A549 (cell line): ENCODE measurements at regions not wholly inside any gene's neighbourhood (a gene's known extent, or its start where the extent isn't known, plus 50 kb on each side); places are given as distances from the start of the nearest gene placed in this dataset.

Source experiments
- CTCF ChIP-seq: fragments of >200 bp; sonication (Bioruptor Twin); formaldehyde crosslinking; IDR thresholded peaks from 3 replicates; pipeline ENCODE4 v1.5.1; 2016
- ELK1 ChIP-seq: fragments of 150-350 bp; IDR thresholded peaks from 2 replicates; pipeline ENCODE4 v1.6.1; 2014; ENCODE audit warnings: low read depth, mild to moderate bottlenecking, low read length
- EP300 ChIP-seq, 2 experiments: fragments of >200 bp; sonication (Bioruptor Twin); formaldehyde crosslinking; IDR thresholded peaks; 2 replicates in 1 of 2; 3 replicates in 1 of 2; pipeline ENCODE4 v1.6.1; 2016 to 2017
- MYC ChIP-seq: IDR thresholded peaks from 2 replicates; pipeline ENCODE4 v1.6.1; 2012; ENCODE audit warnings: mild to moderate bottlenecking, inconsistent platforms, low read length, improper control_type of control experiment, borderline replicate concordance
- POLR2A ChIP-seq: IDR thresholded peaks from 2 replicates; pipeline ENCODE4 v1.6.1; 2012; ENCODE audit warnings: mild to moderate bottlenecking, low read length
- RNF2 ChIP-seq: fragments of 200-600 bp; sonication (generic); IDR thresholded peaks from 2 replicates; pipeline ENCODE4 v1.6.1; 2016; ENCODE audit warnings: low read depth, mild to moderate bottlenecking, antibody characterized with exemption, moderate library complexity, borderline replicate concordance

- no peak for TF ChIP-seq EP300 (IDR thresholded peaks at IDR 0.05)
- TF ChIP-seq POLR2A: no peak
- no peak for TF ChIP-seq CTCF
- no peak for TF ChIP-seq MYC
- no peak for TF ChIP-seq ELK1
- TF ChIP-seq RNF2: no peak
Measured at GRCh38 chr10:6320320-6321010, 117.7 kb downstream of the PFKFB3 start.
